Left lung (tissue), 4 donors: ENCODE measurements at regions not wholly inside any gene's neighbourhood (a gene's known extent, or its start where the extent isn't known, plus 50 kb on each side); places are given as distances from the start of the nearest gene placed in this dataset.
A peak's percentile ranks its signal among the peaks of the same experiment; 100 is the strongest.

ENCODE experiments used
- ATAC-seq: fragments of 200-7000 bp; cut with Tn5 transposase; one replicate; pipeline ENCODE4 v1.9.1; 2020; ENCODE audit warnings: moderate library complexity
- DNase-seq, 4 donors: peaks; one replicate each; pipeline ENCODE4 v3.0.0-alpha.2; 2013 to 2020
- H3K27ac ChIP-seq, 2 donors: fragments of 200-600 bp; sonication (generic) in 1 of 2; one replicate each; pipeline versions ENCODE4 v1.5.0 to v1.8.0; 2020 to 2021
- H3K27me3 ChIP-seq, 2 donors: fragments of 200-600 bp; sonication (generic) in 1 of 2; one replicate each; pipeline versions ENCODE4 v1.5.0 to v1.8.0; 2020 to 2021
- H3K36me3 ChIP-seq, 2 donors: fragments of 200-600 bp; sonication (generic) in 1 of 2; one replicate each; pipeline versions ENCODE4 v1.5.0 to v1.8.0; 2020 to 2021
- H3K4me1 ChIP-seq, 2 donors: fragments of 200-600 bp; one replicate each; pipeline ENCODE4 v1.8.0; 2021
- H3K4me3 ChIP-seq, 2 donors: fragments of 200-600 bp; sonication (generic) in 1 of 2; one replicate each; pipeline versions ENCODE4 v1.5.0 to v1.8.0; 2020 to 2021; ENCODE audit warnings: mild to moderate bottlenecking in 1 of 2
- H3K9me3 ChIP-seq, 2 donors: fragments of 200-600 bp; sonication (generic) in 1 of 2; one replicate each; pipeline versions ENCODE4 v1.5.0 to v1.8.0; 2020 to 2021
- CTCF ChIP-seq, 2 donors: fragments of 200-600 bp; sonication (generic) in 1 of 2; IDR thresholded peaks; one replicate each; pipeline versions ENCODE4 v1.5.0 to v1.8.0; 2021; ENCODE audit warnings: antibody characterized with exemption in 2 of 2
- intact Hi-C, 2 donors: fragments of 100-400 bp; cut with DNase I; formaldehyde crosslinking; loops; one replicate each; pipeline versions ENCODE4 v1.11.2 to v1.14.2; 2022
- donor health status: DM: no; HTN: yes; CAD: no.
- donor health status: DM: no; HTN: no; CAD: no.

GRCh38 chr5:6221141-6221626 lies 157.2 kb downstream of the MED10 start:
- no peaks in the 10 kb centered on the region for H3K27me3 ChIP-seq
- TF ChIP-seq CTCF (IDR thresholded peaks at IDR 0.05), result no peak
- intact Hi-C loops, result no loop called here
- H3K27ac ChIP-seq, result no peak overlapping the region
- H3K4me1 ChIP-seq, result no peaks in the 10 kb centered on the region
- no peaks in the 10 kb centered on the region for H3K36me3 ChIP-seq
- ATAC-seq (no peak), DNase-seq (no peak)
- peaks cover 0 to 12% of the 10 kb centered on the region in 2 donors for H3K9me3 ChIP-seq
- no peak overlapping the region for H3K4me3 ChIP-seq

- Histone ChIP-seq H3K4me1 (no peaks in the 10 kb centered on the region), H3K36me3 (no peaks in the 10 kb centered on the region), H3K27me3 (no peaks in the 10 kb centered on the region), H3K9me3 (peaks cover 0 to 12% of the 10 kb centered on the region in 2 donors), H3K4me3 (no peak overlapping the region), H3K27ac (no peak overlapping the region)
- no peak for TF ChIP-seq CTCF (IDR thresholded peaks at IDR 0.05)
- DNase-seq (no peak), ATAC-seq (no peak)
- intact Hi-C loops, result no loop called here
Observed at GRCh38 chr5:6220346-6221088, 157.8 kb downstream of the MED10 start.

DNA sequence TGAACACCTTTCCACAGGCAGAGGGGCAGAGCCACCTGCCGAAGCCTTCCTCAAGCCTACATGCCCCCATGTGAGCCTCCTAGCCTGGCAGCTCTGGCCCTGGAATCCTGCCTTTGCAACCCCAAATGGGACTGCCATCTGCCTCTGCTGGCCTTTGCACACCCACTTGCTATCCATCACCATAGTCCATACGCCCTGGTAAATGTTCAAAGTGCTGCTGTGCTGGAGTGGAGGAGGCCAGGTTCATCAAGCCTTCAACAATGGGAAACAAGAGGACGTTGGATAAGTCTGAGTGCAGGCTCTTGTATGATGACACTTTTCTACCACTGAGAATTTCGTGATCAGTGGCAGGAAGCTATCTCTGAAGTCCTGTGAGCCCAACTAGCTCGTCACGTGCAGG lies 159.8 kb downstream of the MED10 start:
- H3K4me3 ChIP-seq, result no peak overlapping the region
- no peak for TF ChIP-seq CTCF (IDR thresholded peaks at IDR 0.05)
- H3K27ac ChIP-seq, result no peak overlapping the region
- no peaks in the 10 kb centered on the region for H3K36me3 ChIP-seq
- peak in 1 of 4 donors; percentile 15 for DNase-seq
- H3K27me3 ChIP-seq, result no peaks in the 10 kb centered on the region
- intact Hi-C loops, result no loop called here
- peaks cover 0 to 12% of the 10 kb centered on the region in 2 donors for H3K9me3 ChIP-seq
- no peak for ATAC-seq
- no peaks in the 10 kb centered on the region for H3K4me1 ChIP-seq

DNA sequence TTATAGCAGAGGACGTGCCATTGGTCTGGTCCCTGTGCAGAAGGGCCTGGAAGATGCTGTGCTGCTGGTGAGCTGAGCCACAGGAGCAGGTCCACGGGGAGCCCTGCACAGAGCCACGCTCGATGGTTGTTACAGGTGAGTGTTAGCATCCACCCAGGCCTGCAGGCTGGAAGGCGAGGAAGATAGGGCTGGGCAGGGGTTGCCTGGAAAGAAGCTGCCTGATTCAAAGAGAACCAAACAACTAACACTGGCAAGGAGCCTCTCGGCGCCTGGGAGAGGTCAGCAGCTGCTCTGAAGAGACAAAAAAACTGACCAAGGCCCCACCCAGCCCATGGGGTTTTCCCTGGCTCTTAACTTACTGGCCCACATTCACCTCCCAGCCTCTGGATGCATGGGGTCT lies 160.2 kb downstream of the MED10 start:
- H3K4me1 ChIP-seq, result no peaks in the 10 kb centered on the region

More for the DNA sequence above, 160.2 kb downstream of the MED10 start:
- no peak for TF ChIP-seq CTCF (IDR thresholded peaks at IDR 0.05)
- no peak overlapping the region for H3K27ac ChIP-seq
- DNase-seq, result peak in 1 of 4 donors; percentile 32
- no peaks in the 10 kb centered on the region for H3K36me3 ChIP-seq
- H3K9me3 ChIP-seq, result peaks cover 0 to 12% of the 10 kb centered on the region in 2 donors
- H3K27me3 ChIP-seq, result no peaks in the 10 kb centered on the region
- H3K4me3 ChIP-seq, result no peak overlapping the region
- no peak for ATAC-seq
- intact Hi-C loops, result no loop called here
